Hepatocyte (in vitro differentiated cells): ENCODE measurements at regions not wholly inside any gene's neighbourhood (a gene's known extent, or its start where the extent isn't known, plus 50 kb on each side); places are given as distances from the start of the nearest gene placed in this dataset.

ENCODE experiments used
- EZH2phosphoT487 ChIP-seq: fragments of 200-600 bp; sonication (generic); IDR thresholded peaks from one replicate; pipeline ENCODE4 v1.6.1; 2018; ENCODE audit warnings: antibody characterized with exemption, mild to moderate bottlenecking, low read depth, moderate library complexity; ENCODE audit not compliant: unreplicated experiment, severe bottlenecking
- TF ChIP-seq, protein P1 (sequence below): fragments of 200-600 bp; sonication (generic); IDR thresholded peaks from 2 replicates; pipeline ENCODE4 v1.5.1; 2016; ENCODE audit warnings: antibody characterized with exemption, mild to moderate bottlenecking; ENCODE audit not compliant: poor library complexity

DNA sequence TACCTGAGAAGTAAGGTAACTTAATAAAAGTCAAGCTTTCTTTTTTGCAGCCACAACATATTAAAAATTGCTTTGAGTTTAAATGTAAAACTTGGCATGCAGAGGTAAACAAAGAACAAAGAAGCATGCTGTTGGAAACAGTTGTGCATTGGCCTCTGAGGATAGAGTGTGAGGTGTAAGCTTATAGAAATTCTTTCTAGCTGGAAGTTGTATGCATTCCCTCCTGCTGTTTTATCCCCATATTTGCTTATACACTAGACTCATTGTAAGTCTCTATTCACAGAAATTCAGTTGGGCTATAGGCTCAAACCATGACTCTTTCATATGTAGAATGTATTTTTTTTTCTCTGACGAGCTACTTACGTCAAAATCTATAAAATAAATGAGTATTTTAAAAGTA, 316.3 kb downstream of the SLC6A15 start:
- TF ChIP-seq, protein P1, sequence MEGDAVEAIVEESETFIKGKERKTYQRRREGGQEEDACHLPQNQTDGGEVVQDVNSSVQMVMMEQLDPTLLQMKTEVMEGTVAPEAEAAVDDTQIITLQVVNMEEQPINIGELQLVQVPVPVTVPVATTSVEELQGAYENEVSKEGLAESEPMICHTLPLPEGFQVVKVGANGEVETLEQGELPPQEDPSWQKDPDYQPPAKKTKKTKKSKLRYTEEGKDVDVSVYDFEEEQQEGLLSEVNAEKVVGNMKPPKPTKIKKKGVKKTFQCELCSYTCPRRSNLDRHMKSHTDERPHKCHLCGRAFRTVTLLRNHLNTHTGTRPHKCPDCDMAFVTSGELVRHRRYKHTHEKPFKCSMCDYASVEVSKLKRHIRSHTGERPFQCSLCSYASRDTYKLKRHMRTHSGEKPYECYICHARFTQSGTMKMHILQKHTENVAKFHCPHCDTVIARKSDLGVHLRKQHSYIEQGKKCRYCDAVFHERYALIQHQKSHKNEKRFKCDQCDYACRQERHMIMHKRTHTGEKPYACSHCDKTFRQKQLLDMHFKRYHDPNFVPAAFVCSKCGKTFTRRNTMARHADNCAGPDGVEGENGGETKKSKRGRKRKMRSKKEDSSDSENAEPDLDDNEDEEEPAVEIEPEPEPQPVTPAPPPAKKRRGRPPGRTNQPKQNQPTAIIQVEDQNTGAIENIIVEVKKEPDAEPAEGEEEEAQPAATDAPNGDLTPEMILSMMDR, result no peak
- no peak for TF ChIP-seq EZH2phosphoT487
